ENCODE measurements at regions not wholly inside any gene's neighbourhood (a gene's known extent, or its start where the extent isn't known, plus 50 kb on each side); places are given as distances from the start of the nearest gene placed in this dataset.
"Not testable (repeated sequence)": the region's sequence is repeated elsewhere in the genome, so short reads cannot be mapped to it uniquely, and the experiment has no call there.

- DNase-seq (ENCODE audit: low spot score) = no peak
These were observed 52.3 kb downstream of the MRPL57 start for GRCh38 chr13:21228738-21229137.

- DNase-seq (ENCODE audit: low spot score) = no peak
These were observed 53.0 kb downstream of the MRPL57 start for GRCh38 chr13:21229241-21230024.

- DNase-seq (ENCODE audit: low spot score) = no peak
These were observed 54.1 kb downstream of the MRPL57 start for GRCh38 chr13:21230516-21230915.

- no peak for DNase-seq (ENCODE audit: low spot score)
These were observed 55.0 kb downstream of the MRPL57 start for GRCh38 chr13:21231426-21231940.

GRCh38 chr13:21232196-21232595 is 55.7 kb downstream of the MRPL57 start:
- no peak for DNase-seq (ENCODE audit: low spot score)

- no peak for DNase-seq (ENCODE audit: low spot score)
These were observed 56.1 kb downstream of the MRPL57 start for GRCh38 chr13:21232599-21232998.

- no peak for DNase-seq (ENCODE audit: low spot score)
These were observed 56.6 kb downstream of the MRPL57 start for GRCh38 chr13:21233086-21233485.

GRCh38 chr13:21234526-21234925 is 58.1 kb downstream of the MRPL57 start:
- DNase-seq (ENCODE audit: low spot score) = no peak

GRCh38 chr13:21235174-21235573 is 58.7 kb downstream of the MRPL57 start:
- DNase-seq (ENCODE audit: low spot score) = no peak

- DNase-seq (ENCODE audit: low spot score) = no peak
These were observed 60.6 kb downstream of the MRPL57 start for GRCh38 chr13:21237081-21237480.

GRCh38 chr13:21238267-21238666 is 61.8 kb downstream of the MRPL57 start:
- DNase-seq (ENCODE audit: low spot score) = no peak

- DNase-seq (ENCODE audit: low spot score) = no peak
These were observed 64.1 kb downstream of the MRPL57 start for GRCh38 chr13:21240586-21240985.

GRCh38 chr13:21242236-21242635 is 65.8 kb downstream of the MRPL57 start:
- DNase-seq (ENCODE audit: low spot score) = no peak

GRCh38 chr13:21243045-21243897 is 66.8 kb downstream of the MRPL57 start:
- no peak for DNase-seq (ENCODE audit: low spot score)

GRCh38 chr13:21243898-21244184 is 67.4 kb downstream of the MRPL57 start:
- not testable (repeated sequence) for DNase-seq (ENCODE audit: low spot score)

GRCh38 chr13:21246761-21247452 is 70.4 kb downstream of the MRPL57 start:
- no peak for DNase-seq (ENCODE audit: low spot score)

- no peak for DNase-seq (ENCODE audit: low spot score)
These were observed 79.9 kb downstream of the MRPL57 start for GRCh38 chr13:21256351-21256761.

GRCh38 chr13:21256891-21257290 is 80.4 kb downstream of the MRPL57 start:
- DNase-seq (ENCODE audit: low spot score) = no peak

- no peak for DNase-seq (ENCODE audit: low spot score)
These were observed 83.4 kb downstream of the MRPL57 start for GRCh38 chr13:21259571-21260455.

GRCh38 chr13:21260561-21261290 is 84.3 kb downstream of the MRPL57 start:
- DNase-seq (ENCODE audit: low spot score) = not testable (repeated sequence)
